HepG2 (cell line): ENCODE measurements at regions not wholly inside any gene's neighbourhood (a gene's known extent, or its start where the extent isn't known, plus 50 kb on each side); places are given as distances from the start of the nearest gene placed in this dataset.

Experiments used
- CEBPG ChIP-seq: IDR thresholded peaks from 2 replicates; pipeline ENCODE4 v1.6.1; 2016
- CTCF ChIP-seq: sonication (generic); formaldehyde crosslinking; IDR thresholded peaks from 2 replicates; pipeline ENCODE4 v1.5.0; 2020; ENCODE audit warnings: mild to moderate bottlenecking, missing genetic modification reagents, moderate library complexity
- EP300 ChIP-seq, 3 experiments: sonication (generic) in 1 of 3; formaldehyde crosslinking in 1 of 3; IDR thresholded peaks; 2 replicates each; pipeline versions ENCODE4 v1.5.1 to v1.6.1; 2011 to 2020; ENCODE audit warnings: low read depth in 2 of 3, low read length in 2 of 3, borderline replicate concordance in 1 of 3, improper control_type of control experiment in 1 of 3, mild to moderate bottlenecking in 1 of 3, missing genetic modification reagents in 1 of 3, moderate library complexity in 1 of 3
- FOXK1 ChIP-seq: sonication (generic); formaldehyde crosslinking; IDR thresholded peaks from 2 replicates; pipeline ENCODE4 v1.4.0; 2020; ENCODE audit warnings: low read depth, missing genetic modification reagents, borderline replicate concordance
- GPN1 ChIP-seq: sonication (generic); formaldehyde crosslinking; IDR thresholded peaks from 2 replicates; pipeline ENCODE4 v1.5.1; 2020; ENCODE audit warnings: missing genetic modification reagents, borderline replicate concordance
- KLF15 ChIP-seq: sonication (generic); formaldehyde crosslinking; IDR thresholded peaks from 2 replicates; pipeline ENCODE4 v1.8.1; 2023; ENCODE audit warnings: borderline replicate concordance, mild to moderate bottlenecking, inconsistent platforms, missing genetic modification reagents, mixed read lengths
- MIER2 ChIP-seq: IDR thresholded peaks from 2 replicates; pipeline ENCODE4 v1.6.1; 2016; ENCODE audit warnings: missing biosample characterization, missing genetic modification reagents
- TRAFD1 ChIP-seq: sonication (generic); formaldehyde crosslinking; IDR thresholded peaks from 2 replicates; pipeline ENCODE4 v1.5.1; 2020; ENCODE audit warnings: missing genetic modification reagents, mild to moderate bottlenecking, borderline replicate concordance
- ZNF792 ChIP-seq: IDR thresholded peaks from 2 replicates; pipeline ENCODE4 v1.6.1; 2016
- ZNF816 ChIP-seq: sonication (generic); formaldehyde crosslinking; IDR thresholded peaks from 2 replicates; pipeline ENCODE4 v1.8.0; 2022; ENCODE audit warnings: missing genetic modification reagents, mild to moderate bottlenecking, borderline replicate concordance
- TF ChIP-seq, protein P1 (sequence below): sonication (generic); formaldehyde crosslinking; IDR thresholded peaks from 2 replicates; pipeline ENCODE4 v1.4.0; 2020; ENCODE audit warnings: missing genetic modification reagents
- TF ChIP-seq, protein P2 (sequence below): sonication (generic); formaldehyde crosslinking; IDR thresholded peaks from 2 replicates; pipeline ENCODE4 v1.5.0; 2020; ENCODE audit warnings: mild to moderate bottlenecking, missing genetic modification reagents, borderline replicate concordance

DNA sequence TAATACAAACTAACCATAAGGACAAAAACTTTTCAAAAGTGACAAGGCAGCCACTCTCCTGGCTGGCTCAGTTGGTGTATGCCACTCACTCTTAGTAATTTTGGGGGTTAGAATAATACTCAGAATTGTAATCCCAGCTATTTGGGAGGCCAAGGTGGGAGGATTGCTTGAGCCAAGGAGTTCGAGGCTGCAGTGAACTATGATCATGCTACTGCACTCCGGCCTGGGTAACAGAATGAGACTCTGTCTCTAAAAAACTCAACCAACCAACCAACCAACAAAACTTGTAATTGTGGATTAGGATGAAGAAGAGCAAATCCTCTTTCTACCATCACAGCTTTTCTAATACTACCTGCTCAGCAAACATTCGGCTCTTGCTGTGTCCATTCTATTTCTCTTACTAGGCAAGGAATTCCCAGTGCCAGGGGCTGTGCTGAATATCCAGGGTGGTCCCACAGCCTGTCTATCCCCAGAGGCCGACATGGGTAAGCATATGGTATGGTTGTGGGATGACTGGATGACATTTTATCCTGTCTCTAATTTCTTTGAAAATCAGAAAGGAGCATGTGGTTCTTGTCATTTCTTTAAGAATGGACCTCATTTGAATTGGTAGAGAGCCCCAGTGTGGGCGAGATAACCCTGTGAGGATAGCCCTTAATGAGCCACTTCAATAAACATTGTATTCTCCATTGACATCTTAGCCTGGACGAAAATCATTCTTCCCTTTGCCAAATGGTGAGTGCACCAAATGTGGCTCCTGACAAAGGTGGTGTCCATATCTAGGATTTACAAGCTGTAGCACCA, 220.1 kb downstream of the MYCN start:
- TF ChIP-seq KLF15 (no peak), TRAFD1 (no peak), CTCF (no peak), GPN1 (CRISPR knock-in tag) (no peak), FOXK1 (no peak), MIER2 (CRISPR knock-in tag) (no peak), ZNF792 (CRISPR knock-in tag) (no peak), ZNF816 (no peak), EP300 (IDR thresholded peaks at IDR 0.05; ENCODE audit: low read depth in 2 of 2, low read length in 2 of 2) (no peak), EP300 (CRISPR knock-in tag; IDR thresholded peaks at IDR 0.05; ENCODE audit: borderline replicate concordance) (no peak), CEBPG (CRISPR knock-in tag) (no peak)
- TF ChIP-seq, protein P1, sequence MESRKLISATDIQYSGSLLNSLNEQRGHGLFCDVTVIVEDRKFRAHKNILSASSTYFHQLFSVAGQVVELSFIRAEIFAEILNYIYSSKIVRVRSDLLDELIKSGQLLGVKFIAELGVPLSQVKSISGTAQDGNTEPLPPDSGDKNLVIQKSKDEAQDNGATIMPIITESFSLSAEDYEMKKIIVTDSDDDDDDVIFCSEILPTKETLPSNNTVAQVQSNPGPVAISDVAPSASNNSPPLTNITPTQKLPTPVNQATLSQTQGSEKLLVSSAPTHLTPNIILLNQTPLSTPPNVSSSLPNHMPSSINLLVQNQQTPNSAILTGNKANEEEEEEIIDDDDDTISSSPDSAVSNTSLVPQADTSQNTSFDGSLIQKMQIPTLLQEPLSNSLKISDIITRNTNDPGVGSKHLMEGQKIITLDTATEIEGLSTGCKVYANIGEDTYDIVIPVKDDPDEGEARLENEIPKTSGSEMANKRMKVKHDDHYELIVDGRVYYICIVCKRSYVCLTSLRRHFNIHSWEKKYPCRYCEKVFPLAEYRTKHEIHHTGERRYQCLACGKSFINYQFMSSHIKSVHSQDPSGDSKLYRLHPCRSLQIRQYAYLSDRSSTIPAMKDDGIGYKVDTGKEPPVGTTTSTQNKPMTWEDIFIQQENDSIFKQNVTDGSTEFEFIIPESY (CRISPR knock-in tag): no peak
- TF ChIP-seq, protein P2, sequence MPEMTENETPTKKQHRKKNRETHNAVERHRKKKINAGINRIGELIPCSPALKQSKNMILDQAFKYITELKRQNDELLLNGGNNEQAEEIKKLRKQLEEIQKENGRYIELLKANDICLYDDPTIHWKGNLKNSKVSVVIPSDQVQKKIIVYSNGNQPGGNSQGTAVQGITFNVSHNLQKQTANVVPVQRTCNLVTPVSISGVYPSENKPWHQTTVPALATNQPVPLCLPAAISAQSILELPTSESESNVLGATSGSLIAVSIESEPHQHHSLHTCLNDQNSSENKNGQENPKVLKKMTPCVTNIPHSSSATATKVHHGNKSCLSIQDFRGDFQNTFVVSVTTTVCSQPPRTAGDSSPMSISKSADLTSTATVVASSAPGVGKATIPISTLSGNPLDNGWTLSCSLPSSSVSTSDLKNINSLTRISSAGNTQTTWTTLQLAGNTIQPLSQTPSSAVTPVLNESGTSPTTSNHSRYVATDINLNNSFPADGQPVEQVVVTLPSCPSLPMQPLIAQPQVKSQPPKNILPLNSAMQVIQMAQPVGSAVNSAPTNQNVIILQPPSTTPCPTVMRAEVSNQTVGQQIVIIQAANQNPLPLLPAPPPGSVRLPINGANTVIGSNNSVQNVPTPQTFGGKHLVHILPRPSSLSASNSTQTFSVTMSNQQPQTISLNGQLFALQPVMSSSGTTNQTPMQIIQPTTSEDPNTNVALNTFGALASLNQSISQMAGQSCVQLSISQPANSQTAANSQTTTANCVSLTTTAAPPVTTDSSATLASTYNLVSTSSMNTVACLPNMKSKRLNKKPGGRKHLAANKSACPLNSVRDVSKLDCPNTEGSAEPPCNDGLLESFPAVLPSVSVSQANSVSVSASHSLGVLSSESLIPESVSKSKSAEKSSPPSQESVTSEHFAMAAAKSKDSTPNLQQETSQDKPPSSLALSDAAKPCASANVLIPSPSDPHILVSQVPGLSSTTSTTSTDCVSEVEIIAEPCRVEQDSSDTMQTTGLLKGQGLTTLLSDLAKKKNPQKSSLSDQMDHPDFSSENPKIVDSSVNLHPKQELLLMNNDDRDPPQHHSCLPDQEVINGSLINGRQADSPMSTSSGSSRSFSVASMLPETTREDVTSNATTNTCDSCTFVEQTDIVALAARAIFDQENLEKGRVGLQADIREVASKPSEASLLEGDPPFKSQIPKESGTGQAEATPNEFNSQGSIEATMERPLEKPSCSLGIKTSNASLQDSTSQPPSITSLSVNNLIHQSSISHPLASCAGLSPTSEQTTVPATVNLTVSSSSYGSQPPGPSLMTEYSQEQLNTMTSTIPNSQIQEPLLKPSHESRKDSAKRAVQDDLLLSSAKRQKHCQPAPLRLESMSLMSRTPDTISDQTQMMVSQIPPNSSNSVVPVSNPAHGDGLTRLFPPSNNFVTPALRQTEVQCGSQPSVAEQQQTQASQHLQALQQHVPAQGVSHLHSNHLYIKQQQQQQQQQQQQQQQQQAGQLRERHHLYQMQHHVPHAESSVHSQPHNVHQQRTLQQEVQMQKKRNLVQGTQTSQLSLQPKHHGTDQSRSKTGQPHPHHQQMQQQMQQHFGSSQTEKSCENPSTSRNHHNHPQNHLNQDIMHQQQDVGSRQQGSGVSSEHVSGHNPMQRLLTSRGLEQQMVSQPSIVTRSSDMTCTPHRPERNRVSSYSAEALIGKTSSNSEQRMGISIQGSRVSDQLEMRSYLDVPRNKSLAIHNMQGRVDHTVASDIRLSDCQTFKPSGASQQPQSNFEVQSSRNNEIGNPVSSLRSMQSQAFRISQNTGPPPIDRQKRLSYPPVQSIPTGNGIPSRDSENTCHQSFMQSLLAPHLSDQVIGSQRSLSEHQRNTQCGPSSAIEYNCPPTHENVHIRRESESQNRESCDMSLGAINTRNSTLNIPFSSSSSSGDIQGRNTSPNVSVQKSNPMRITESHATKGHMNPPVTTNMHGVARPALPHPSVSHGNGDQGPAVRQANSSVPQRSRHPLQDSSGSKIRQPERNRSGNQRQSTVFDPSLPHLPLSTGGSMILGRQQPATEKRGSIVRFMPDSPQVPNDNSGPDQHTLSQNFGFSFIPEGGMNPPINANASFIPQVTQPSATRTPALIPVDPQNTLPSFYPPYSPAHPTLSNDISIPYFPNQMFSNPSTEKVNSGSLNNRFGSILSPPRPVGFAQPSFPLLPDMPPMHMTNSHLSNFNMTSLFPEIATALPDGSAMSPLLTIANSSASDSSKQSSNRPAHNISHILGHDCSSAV (CRISPR knock-in tag): no peak
